Transverse colon (tissue), 3 donors: ENCODE measurements at regions not wholly inside any gene's neighbourhood (a gene's known extent, or its start where the extent isn't known, plus 50 kb on each side); places are given as distances from the start of the nearest gene placed in this dataset.

Experiments used
- POLR2A ChIP-seq: fragments of 450-650 bp; IDR thresholded peaks from one replicate; pipeline ENCODE4 v1.6.1; 2016; ENCODE audit warnings: antibody characterized with exemption, mild to moderate bottlenecking, moderate library complexity
- TF ChIP-seq, protein P1 (sequence below), 5 experiments: fragments of 200-600 bp in 3 of 5; fragments of 450-650 bp in 2 of 5; sonication (generic) in 3 of 5; IDR thresholded peaks; 1 replicate in 2 of 5; 2 replicates in 3 of 5; pipeline ENCODE4 v1.5.1; 2016 to 2017; ENCODE audit warnings: antibody characterized with exemption in 5 of 5, inconsistent platforms in 3 of 5, mild to moderate bottlenecking in 2 of 5, moderate library complexity in 1 of 5

DNA sequence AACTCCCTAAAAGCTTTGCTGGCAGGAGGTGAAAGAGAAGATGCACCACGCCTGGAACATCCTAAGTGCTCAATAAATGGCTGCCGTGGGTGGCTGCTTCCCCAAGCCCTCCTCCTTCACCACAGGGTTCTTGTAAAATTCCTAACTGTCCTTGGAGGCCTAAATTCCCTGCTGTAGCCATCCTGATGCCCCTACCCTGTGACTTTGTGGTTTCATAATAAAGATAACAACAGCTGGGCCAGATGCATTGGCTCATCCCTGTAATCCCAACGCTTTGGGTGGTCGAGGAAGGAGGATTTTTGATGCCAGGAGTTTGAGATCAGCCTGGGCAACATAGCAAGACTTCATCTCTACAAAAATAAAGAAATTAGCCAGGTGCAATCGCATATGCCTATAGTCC is 341.8 kb downstream of the ANKRD30A start:
- TF ChIP-seq, protein P1, sequence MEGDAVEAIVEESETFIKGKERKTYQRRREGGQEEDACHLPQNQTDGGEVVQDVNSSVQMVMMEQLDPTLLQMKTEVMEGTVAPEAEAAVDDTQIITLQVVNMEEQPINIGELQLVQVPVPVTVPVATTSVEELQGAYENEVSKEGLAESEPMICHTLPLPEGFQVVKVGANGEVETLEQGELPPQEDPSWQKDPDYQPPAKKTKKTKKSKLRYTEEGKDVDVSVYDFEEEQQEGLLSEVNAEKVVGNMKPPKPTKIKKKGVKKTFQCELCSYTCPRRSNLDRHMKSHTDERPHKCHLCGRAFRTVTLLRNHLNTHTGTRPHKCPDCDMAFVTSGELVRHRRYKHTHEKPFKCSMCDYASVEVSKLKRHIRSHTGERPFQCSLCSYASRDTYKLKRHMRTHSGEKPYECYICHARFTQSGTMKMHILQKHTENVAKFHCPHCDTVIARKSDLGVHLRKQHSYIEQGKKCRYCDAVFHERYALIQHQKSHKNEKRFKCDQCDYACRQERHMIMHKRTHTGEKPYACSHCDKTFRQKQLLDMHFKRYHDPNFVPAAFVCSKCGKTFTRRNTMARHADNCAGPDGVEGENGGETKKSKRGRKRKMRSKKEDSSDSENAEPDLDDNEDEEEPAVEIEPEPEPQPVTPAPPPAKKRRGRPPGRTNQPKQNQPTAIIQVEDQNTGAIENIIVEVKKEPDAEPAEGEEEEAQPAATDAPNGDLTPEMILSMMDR (IDR thresholded peaks at IDR 0.05): no peak
- no peak for TF ChIP-seq POLR2A
